ENCODE measurements at regions not wholly inside any gene's neighbourhood (a gene's known extent, or its start where the extent isn't known, plus 50 kb on each side); places are given as distances from the start of the nearest gene placed in this dataset.

DNA sequence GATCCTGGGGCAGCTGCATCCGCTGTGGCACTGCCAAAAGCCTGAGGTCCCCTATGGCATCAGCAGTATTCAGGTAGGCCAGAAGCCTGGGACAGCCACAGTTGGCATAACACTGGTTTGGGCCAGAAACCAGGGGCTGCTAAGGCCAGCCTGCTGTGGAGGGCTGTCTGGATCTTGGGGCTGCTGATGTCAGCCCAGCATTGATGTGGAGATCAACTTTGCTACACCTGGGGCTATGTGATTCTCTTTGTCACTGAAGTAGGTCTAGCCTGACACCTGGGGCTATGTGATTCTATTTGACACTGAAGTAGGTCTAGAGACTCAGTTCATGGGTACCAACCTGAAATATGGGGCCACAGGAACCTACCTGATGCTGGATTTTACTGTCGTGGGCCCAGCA lies 411.5 kb downstream of the RASEF start:
- Mint-ChIP-seq H3K9me3 (peaks cover 0 to 10% (median 3%) of the 10 kb centered on the region in 7 donors), H3K4me1 (no peaks in the 10 kb centered on the region)
- intact Hi-C loops (cut with micrococcal nuclease), result no loop called here

DNA sequence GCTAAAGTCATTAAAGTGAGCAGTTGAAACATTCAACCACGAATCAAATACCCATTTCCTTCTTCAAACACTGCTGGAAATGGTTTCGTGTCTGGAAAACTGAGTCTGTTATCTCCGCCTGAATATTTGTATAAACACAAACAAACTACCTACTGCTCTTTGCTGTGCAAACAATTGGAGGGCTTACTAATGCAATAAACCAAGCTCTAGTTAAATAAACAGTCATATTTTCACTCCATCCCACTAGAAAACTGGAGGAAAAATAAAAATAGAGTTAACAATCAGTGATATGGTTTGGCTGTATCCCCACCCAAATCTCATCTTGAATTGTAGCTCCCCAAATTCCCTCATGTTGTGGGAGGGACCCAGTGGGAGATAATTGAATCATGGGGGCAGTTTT lies 397.6 kb downstream of the RASEF start:
- no peaks in the 10 kb centered on the region for H3K27me3 ChIP-seq (ENCODE audit: control insufficient read depth in 2 of 2, insufficient read depth in 2 of 2, low read length in 2 of 2)
- no peaks in the 10 kb centered on the region for H3K4me1 ChIP-seq (ENCODE audit: control insufficient read depth in 1 of 2, insufficient read depth in 2 of 2, low read length in 2 of 2)
- H3K27ac ChIP-seq (ENCODE audit: low read depth in 1 of 2, low read length in 2 of 2), result no peak overlapping the region
- H3K4me2 ChIP-seq (replicated peaks; ENCODE audit: extremely low read depth, low read length, poor library complexity, severe bottlenecking), result no peak overlapping the region
- DNase-seq, result no peak
- H3K9ac ChIP-seq (ENCODE audit: insufficient read depth, low read length, poor library complexity, severe bottlenecking), result no peak overlapping the region
- H3K9me3 ChIP-seq (replicated peaks in 1 of 2; ENCODE audit: control insufficient read depth in 1 of 2, insufficient read depth in 1 of 2, low read length in 2 of 2), result no peaks in the 10 kb centered on the region
- no CpG with 5 or more reads among the region's 3 CpGs for WGBS (ENCODE audit: insufficient coverage)
- Mint-ChIP-seq H3K4me3 (no peak overlapping the region), H3K9me3 (peaks cover 0 to 2% (median 0%) of the 10 kb centered on the region in 7 donors), H3K27me3 (ENCODE audit: low read depth in 3 of 3) (peaks cover 0 to 5% (median 0%) of the 10 kb centered on the region in 3 donors), H3K27ac (no peak overlapping the region), H3K36me3 (no peaks in the 10 kb centered on the region), H3K4me1 (no peaks in the 10 kb centered on the region)
- H3K79me2 ChIP-seq (ENCODE audit: insufficient read depth, low read length), result no peaks in the 10 kb centered on the region
- no peak overlapping the region for H3K4me3 ChIP-seq (replicated peaks in 1 of 3; ENCODE audit: low read depth in 2 of 3, low read length in 3 of 3)
- TF ChIP-seq, protein P1, sequence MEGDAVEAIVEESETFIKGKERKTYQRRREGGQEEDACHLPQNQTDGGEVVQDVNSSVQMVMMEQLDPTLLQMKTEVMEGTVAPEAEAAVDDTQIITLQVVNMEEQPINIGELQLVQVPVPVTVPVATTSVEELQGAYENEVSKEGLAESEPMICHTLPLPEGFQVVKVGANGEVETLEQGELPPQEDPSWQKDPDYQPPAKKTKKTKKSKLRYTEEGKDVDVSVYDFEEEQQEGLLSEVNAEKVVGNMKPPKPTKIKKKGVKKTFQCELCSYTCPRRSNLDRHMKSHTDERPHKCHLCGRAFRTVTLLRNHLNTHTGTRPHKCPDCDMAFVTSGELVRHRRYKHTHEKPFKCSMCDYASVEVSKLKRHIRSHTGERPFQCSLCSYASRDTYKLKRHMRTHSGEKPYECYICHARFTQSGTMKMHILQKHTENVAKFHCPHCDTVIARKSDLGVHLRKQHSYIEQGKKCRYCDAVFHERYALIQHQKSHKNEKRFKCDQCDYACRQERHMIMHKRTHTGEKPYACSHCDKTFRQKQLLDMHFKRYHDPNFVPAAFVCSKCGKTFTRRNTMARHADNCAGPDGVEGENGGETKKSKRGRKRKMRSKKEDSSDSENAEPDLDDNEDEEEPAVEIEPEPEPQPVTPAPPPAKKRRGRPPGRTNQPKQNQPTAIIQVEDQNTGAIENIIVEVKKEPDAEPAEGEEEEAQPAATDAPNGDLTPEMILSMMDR (IDR thresholded peaks at IDR 0.05), result no peak
- no peak overlapping the region for H2AFZ ChIP-seq (ENCODE audit: insufficient read depth, low read depth, low read length, poor library complexity, severe bottlenecking)
- no peaks in the 10 kb centered on the region for H4K20me1 ChIP-seq (ENCODE audit: insufficient read depth, low read length)
- H3K36me3 ChIP-seq (replicated peaks in 1 of 2; ENCODE audit: control insufficient read depth in 1 of 2, insufficient read depth in 2 of 2, low read length in 2 of 2), result no peaks in the 10 kb centered on the region
- intact Hi-C loops (cut with micrococcal nuclease), result no loop called here

More for the DNA sequence above, 411.5 kb downstream of the RASEF start:
- Histone ChIP-seq H3K9me3 (replicated peaks in 1 of 2; ENCODE audit: control insufficient read depth in 1 of 2, insufficient read depth in 1 of 2, low read length in 2 of 2) (peaks cover 0 to 4% of the 10 kb centered on the region in 2 donors), H3K4me3 (replicated peaks in 1 of 3; ENCODE audit: low read depth in 2 of 3, low read length in 3 of 3) (no peak overlapping the region), H3K27me3 (ENCODE audit: control insufficient read depth in 2 of 2, insufficient read depth in 2 of 2, low read length in 2 of 2) (no peaks in the 10 kb centered on the region), H3K9ac (ENCODE audit: insufficient read depth, low read length, poor library complexity, severe bottlenecking) (no peak overlapping the region), H2AFZ (ENCODE audit: insufficient read depth, low read depth, low read length, poor library complexity, severe bottlenecking) (no peak overlapping the region), H3K4me1 (ENCODE audit: control insufficient read depth in 1 of 2, insufficient read depth in 2 of 2, low read length in 2 of 2) (no peaks in the 10 kb centered on the region), H4K20me1 (ENCODE audit: insufficient read depth, low read length) (no peaks in the 10 kb centered on the region), H3K4me2 (replicated peaks; ENCODE audit: extremely low read depth, low read length, poor library complexity, severe bottlenecking) (no peak overlapping the region), H3K27ac (ENCODE audit: low read depth in 1 of 2, low read length in 2 of 2) (no peak overlapping the region), H3K36me3 (replicated peaks in 1 of 2; ENCODE audit: control insufficient read depth in 1 of 2, insufficient read depth in 2 of 2, low read length in 2 of 2) (no peaks in the 10 kb centered on the region), H3K79me2 (ENCODE audit: insufficient read depth, low read length) (no peaks in the 10 kb centered on the region)
- TF ChIP-seq, protein P1 (IDR thresholded peaks at IDR 0.05), result no peak
- Mint-ChIP-seq H3K36me3 (no peaks in the 10 kb centered on the region), H3K27ac (no peak overlapping the region), H3K4me3 (no peak overlapping the region), H3K27me3 (ENCODE audit: low read depth in 3 of 3) (no peaks in the 10 kb centered on the region)
- WGBS (ENCODE audit: insufficient coverage), result 90% methylated on average over 1 of the region's 2 CpGs
- no peak for DNase-seq

All from CD14-positive monocyte (primary cell).